DOHH2 (cell line): ENCODE measurements at regions not wholly inside any gene's neighbourhood (a gene's known extent, or its start where the extent isn't known, plus 50 kb on each side); places are given as distances from the start of the nearest gene placed in this dataset.

ENCODE experiments used
- H3F3A ChIP-seq: fragments of 200-600 bp; sonication (generic), shearing (Covaris generic); 2 replicates; pipeline ENCODE4 v1.6.0; 2016; ENCODE audit warnings: antibody characterized with exemption, mild to moderate bottlenecking; ENCODE audit not compliant: control insufficient read depth, insufficient read depth
- H3K27ac ChIP-seq: fragments of 200-600 bp; sonication (generic); 2 replicates; pipeline ENCODE4 v1.5.1; 2014; ENCODE audit warnings: low read depth, mild to moderate bottlenecking, low read length, moderate library complexity
- H3K27me3 ChIP-seq: fragments of 200-600 bp; sonication (generic); 2 replicates; pipeline ENCODE4 v1.6.1; 2014; ENCODE audit warnings: mild to moderate bottlenecking, low read length, mixed read lengths; ENCODE audit not compliant: control insufficient read depth
- H3K36me3 ChIP-seq: fragments of 200-600 bp; sonication (generic); 2 replicates; pipeline ENCODE4 v1.6.1; 2014; ENCODE audit warnings: mild to moderate bottlenecking, low read length, moderate library complexity, mixed read lengths; ENCODE audit not compliant: control insufficient read depth
- H3K4me1 ChIP-seq: fragments of 200-600 bp; sonication (generic); 2 replicates; pipeline ENCODE4 v1.6.1; 2014; ENCODE audit warnings: mild to moderate bottlenecking, low read length, mixed read lengths; ENCODE audit not compliant: control insufficient read depth
- H3K4me2 ChIP-seq: fragments of 200-600 bp; sonication (generic); 2 replicates; pipeline ENCODE4 v1.6.0; 2014; ENCODE audit warnings: mild to moderate bottlenecking, low read length, moderate library complexity
- H3K4me3 ChIP-seq: fragments of 200-600 bp; sonication (generic); 2 replicates; pipeline ENCODE4 v1.5.1; 2014; ENCODE audit warnings: mild to moderate bottlenecking, low read length, mixed read lengths
- H3K79me2 ChIP-seq: fragments of 200-600 bp; sonication (generic); 2 replicates; pipeline ENCODE4 v1.6.1; 2014; ENCODE audit warnings: mild to moderate bottlenecking, low read length, mixed read lengths; ENCODE audit not compliant: control insufficient read depth
- H3K9me2 ChIP-seq: fragments of 200-600 bp; sonication (generic); replicated peaks from 2 replicates; pipeline ENCODE4 v1.6.1; 2014; ENCODE audit warnings: mild to moderate bottlenecking, low read length, mixed read lengths; ENCODE audit not compliant: control insufficient read depth
- H3K9me3 ChIP-seq: fragments of 200-600 bp; sonication (generic); 2 replicates; pipeline ENCODE4 v1.6.1; 2014; ENCODE audit warnings: antibody characterized with exemption, low read length, mixed read lengths; ENCODE audit not compliant: control insufficient read depth, insufficient read depth
- H4K20me1 ChIP-seq: fragments of 200-600 bp; sonication (generic); 2 replicates; pipeline ENCODE4 v1.6.0; 2014; ENCODE audit warnings: low read depth, mild to moderate bottlenecking, antibody characterized with exemption, low read length, moderate library complexity; ENCODE audit not compliant: control insufficient read depth, insufficient read depth
- EZH2phosphoT487 ChIP-seq: fragments of 200-600 bp; sonication (generic); IDR thresholded peaks from 2 replicates; pipeline ENCODE4 v1.6.1; 2017; ENCODE audit warnings: borderline replicate concordance, mild to moderate bottlenecking, antibody characterized with exemption, low read length, moderate library complexity, mixed read lengths
- TF ChIP-seq, protein P1 (sequence below): fragments of 200-600 bp; sonication (generic); IDR thresholded peaks from one replicate; pipeline ENCODE4 v1.5.1; 2014; ENCODE audit warnings: antibody characterized with exemption, mild to moderate bottlenecking, low read depth, low read length; ENCODE audit not compliant: poor library complexity, severe bottlenecking

- H3K27me3 ChIP-seq: 0 out of 2 replicates have a peak, but pooled peaks cover 4% of the 10 kb centered on the region
- no peaks in the 10 kb centered on the region for H3K36me3 ChIP-seq
- no peak for TF ChIP-seq EZH2phosphoT487
Measured at GRCh38 chr17:79389896-79390295, 221.0 kb downstream of the RBFOX3 start.

GRCh38 chr17:79388556-79389295, 222.1 kb downstream of the RBFOX3 start:
- no peak overlapping the region for H3K4me3 ChIP-seq
- no peak overlapping the region for H3K4me2 ChIP-seq
- no peak overlapping the region for H3K27ac ChIP-seq
- peaks cover 3% of the 10 kb centered on the region for H3K9me3 ChIP-seq
- 0 out of 2 replicates have a peak, but pooled peaks cover 4% of the 10 kb centered on the region for H3K27me3 ChIP-seq
- H3K79me2 ChIP-seq: no peaks in the 10 kb centered on the region
- H3K9me2 ChIP-seq: no peaks in the 10 kb centered on the region
- H3K36me3 ChIP-seq: no peaks in the 10 kb centered on the region
- H3K4me1 ChIP-seq: no peaks in the 10 kb centered on the region
- 0 out of 2 replicates have a peak, but pooled peaks cover 3% of the 10 kb centered on the region for H4K20me1 ChIP-seq
- no peak for TF ChIP-seq EZH2phosphoT487
- TF ChIP-seq, protein P1, sequence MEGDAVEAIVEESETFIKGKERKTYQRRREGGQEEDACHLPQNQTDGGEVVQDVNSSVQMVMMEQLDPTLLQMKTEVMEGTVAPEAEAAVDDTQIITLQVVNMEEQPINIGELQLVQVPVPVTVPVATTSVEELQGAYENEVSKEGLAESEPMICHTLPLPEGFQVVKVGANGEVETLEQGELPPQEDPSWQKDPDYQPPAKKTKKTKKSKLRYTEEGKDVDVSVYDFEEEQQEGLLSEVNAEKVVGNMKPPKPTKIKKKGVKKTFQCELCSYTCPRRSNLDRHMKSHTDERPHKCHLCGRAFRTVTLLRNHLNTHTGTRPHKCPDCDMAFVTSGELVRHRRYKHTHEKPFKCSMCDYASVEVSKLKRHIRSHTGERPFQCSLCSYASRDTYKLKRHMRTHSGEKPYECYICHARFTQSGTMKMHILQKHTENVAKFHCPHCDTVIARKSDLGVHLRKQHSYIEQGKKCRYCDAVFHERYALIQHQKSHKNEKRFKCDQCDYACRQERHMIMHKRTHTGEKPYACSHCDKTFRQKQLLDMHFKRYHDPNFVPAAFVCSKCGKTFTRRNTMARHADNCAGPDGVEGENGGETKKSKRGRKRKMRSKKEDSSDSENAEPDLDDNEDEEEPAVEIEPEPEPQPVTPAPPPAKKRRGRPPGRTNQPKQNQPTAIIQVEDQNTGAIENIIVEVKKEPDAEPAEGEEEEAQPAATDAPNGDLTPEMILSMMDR: peak; percentile 59
- H3F3A ChIP-seq: no peaks in the 10 kb centered on the region

More at GRCh38 chr17:79389896-79390295, 221.0 kb downstream of the RBFOX3 start:
- Histone ChIP-seq H3K9me2 (no peaks in the 10 kb centered on the region), H3K4me2 (no peak overlapping the region), H4K20me1 (0 out of 2 replicates have a peak, but pooled peaks cover 3% of the 10 kb centered on the region), H3K9me3 (peaks cover 3% of the 10 kb centered on the region), H3K27ac (no peak overlapping the region), H3K4me1 (no peaks in the 10 kb centered on the region), H3K4me3 (no peak overlapping the region), H3K79me2 (no peaks in the 10 kb centered on the region), H3F3A (no peaks in the 10 kb centered on the region)

DNA sequence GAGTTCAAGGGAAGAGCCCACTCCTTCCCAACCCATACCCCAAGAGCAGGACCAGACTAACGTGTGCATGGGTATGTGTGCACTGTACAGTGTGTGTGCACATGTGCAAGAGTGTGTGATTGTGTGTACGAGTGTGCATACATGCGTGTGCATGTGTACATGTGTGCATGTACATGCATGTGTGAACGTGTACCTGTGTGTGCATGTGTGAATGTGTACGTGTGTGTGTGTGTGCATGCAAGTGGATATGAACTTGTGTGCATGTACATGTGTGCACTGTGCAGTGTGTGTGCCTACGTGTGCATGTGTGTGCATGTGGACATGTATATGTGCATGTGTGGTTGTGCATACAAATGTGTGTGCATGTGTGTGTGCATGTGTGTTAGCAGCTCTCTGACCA, 223.1 kb downstream of the RBFOX3 start:
- Histone ChIP-seq H3K27ac (no peak overlapping the region), H3K4me1 (no peaks in the 10 kb centered on the region), H3K9me2 (no peaks in the 10 kb centered on the region), H3K4me2 (no peak overlapping the region), H3K4me3 (no peak overlapping the region), H3K79me2 (no peaks in the 10 kb centered on the region), H3F3A (no peaks in the 10 kb centered on the region), H3K36me3 (no peaks in the 10 kb centered on the region), H4K20me1 (no peaks in the 10 kb centered on the region), H3K9me3 (peaks cover 3% of the 10 kb centered on the region), H3K27me3 (0 out of 2 replicates have a peak, but pooled peaks cover 4% of the 10 kb centered on the region)
- no peak for TF ChIP-seq EZH2phosphoT487
- TF ChIP-seq, protein P1: no peak

DNA sequence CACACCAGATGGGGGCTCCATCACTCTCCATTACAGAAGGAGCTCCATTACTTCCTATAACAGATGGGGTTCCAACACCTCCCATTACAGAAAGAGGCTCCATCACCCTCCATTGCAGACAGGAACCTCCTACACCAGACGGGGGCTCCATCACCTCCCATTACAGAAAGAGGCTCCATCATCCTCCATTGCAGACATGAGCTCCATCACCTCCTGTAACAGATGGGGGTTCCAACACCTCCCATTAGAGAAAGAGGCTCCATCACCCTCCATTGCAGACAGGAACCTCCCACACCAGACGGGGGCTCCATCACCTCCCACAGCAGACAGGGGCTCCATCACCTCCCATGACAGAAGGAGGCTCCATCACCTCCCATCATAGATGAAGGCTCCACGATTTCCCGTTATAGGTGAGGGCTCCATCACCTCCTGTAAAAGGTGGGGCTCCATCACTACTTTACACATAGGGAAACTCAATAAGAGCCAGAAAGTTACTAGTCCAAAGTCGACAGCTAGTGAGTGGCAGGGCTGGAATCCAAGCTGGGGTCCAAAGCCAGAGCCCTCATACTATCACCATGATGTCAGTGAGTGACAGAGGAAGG, 224.8 kb downstream of the RBFOX3 start:
- Histone ChIP-seq H4K20me1 (no peaks in the 10 kb centered on the region), H3K9me3 (no peaks in the 10 kb centered on the region; the same call in 1 of the 2 replicates), H3K4me3 (no peak overlapping the region), H3K9me2 (no peaks in the 10 kb centered on the region), H3K27ac (no peak overlapping the region), H3K4me2 (no peak overlapping the region), H3K79me2 (no peaks in the 10 kb centered on the region), H3K27me3 (no peaks in the 10 kb centered on the region), H3K4me1 (no peaks in the 10 kb centered on the region), H3K36me3 (no peaks in the 10 kb centered on the region), H3F3A (no peaks in the 10 kb centered on the region)
- no peak for TF ChIP-seq EZH2phosphoT487
- TF ChIP-seq, protein P1: no peak
